ENCODE measurements at regions not wholly inside any gene's neighbourhood (a gene's known extent, or its start where the extent isn't known, plus 50 kb on each side); places are given as distances from the start of the nearest gene placed in this dataset.

- H3K36me3 ChIP-seq (ENCODE audit: control insufficient read depth in 1 of 2, insufficient read depth in 2 of 2, low read length in 2 of 2) = no peaks in the 10 kb centered on the region
- H3K27ac ChIP-seq (ENCODE audit: low read length) = no peak overlapping the region
- no peaks in the 10 kb centered on the region for H3K4me1 ChIP-seq (ENCODE audit: control insufficient read depth in 1 of 2, insufficient read depth in 2 of 2, low read length in 2 of 2)
- no peak overlapping the region for H3K4me3 ChIP-seq (ENCODE audit: low read depth in 1 of 2, low read length in 2 of 2)
- no peaks in the 10 kb centered on the region for H3K27me3 ChIP-seq (ENCODE audit: low read depth, low read length)
- H3K9me3 ChIP-seq (ENCODE audit: control insufficient read depth in 1 of 2, low read length in 2 of 2) = no peaks in the 10 kb centered on the region
Measured at GRCh38 chr21:27300770-27301169, 333.9 kb upstream of the ADAMTS5 start.

- Histone ChIP-seq H3K4me1 (ENCODE audit: control insufficient read depth in 1 of 2, insufficient read depth in 2 of 2, low read length in 2 of 2) (no peaks in the 10 kb centered on the region), H3K4me3 (ENCODE audit: low read depth in 1 of 2, low read length in 2 of 2) (no peak overlapping the region), H3K27me3 (ENCODE audit: low read depth, low read length) (no peaks in the 10 kb centered on the region), H3K9me3 (ENCODE audit: control insufficient read depth in 1 of 2, low read length in 2 of 2) (no peaks in the 10 kb centered on the region), H3K36me3 (ENCODE audit: control insufficient read depth in 1 of 2, insufficient read depth in 2 of 2, low read length in 2 of 2) (no peaks in the 10 kb centered on the region), H3K27ac (ENCODE audit: low read length) (no peak overlapping the region)
Measured at GRCh38 chr21:27298465-27298864, 331.6 kb upstream of the ADAMTS5 start.

GRCh38 chr21:27293239-27293638 is 326.4 kb upstream of the ADAMTS5 start:
- no peak overlapping the region for H3K4me3 ChIP-seq (ENCODE audit: low read depth in 1 of 2, low read length in 2 of 2)
- H3K4me1 ChIP-seq (ENCODE audit: control insufficient read depth in 1 of 2, insufficient read depth in 2 of 2, low read length in 2 of 2) = no peaks in the 10 kb centered on the region
- no peaks in the 10 kb centered on the region for H3K9me3 ChIP-seq (ENCODE audit: control insufficient read depth in 1 of 2, low read length in 2 of 2)

GRCh38 chr21:27292783-27293182 is 325.9 kb upstream of the ADAMTS5 start:
- H3K9me3 ChIP-seq (ENCODE audit: control insufficient read depth in 1 of 2, low read length in 2 of 2) = no peaks in the 10 kb centered on the region
- H3K36me3 ChIP-seq (ENCODE audit: control insufficient read depth in 1 of 2, insufficient read depth in 2 of 2, low read length in 2 of 2) = no peaks in the 10 kb centered on the region
- no peak overlapping the region for H3K27ac ChIP-seq (ENCODE audit: low read length)
- no peaks in the 10 kb centered on the region for H3K4me1 ChIP-seq (ENCODE audit: control insufficient read depth in 1 of 2, insufficient read depth in 2 of 2, low read length in 2 of 2)
- no peak overlapping the region for H3K4me3 ChIP-seq (ENCODE audit: low read depth in 1 of 2, low read length in 2 of 2)
- H3K27me3 ChIP-seq (ENCODE audit: low read depth, low read length) = no peaks in the 10 kb centered on the region

More at GRCh38 chr21:27293239-27293638, 326.4 kb upstream of the ADAMTS5 start:
- Histone ChIP-seq H3K27ac (ENCODE audit: low read length) (no peak overlapping the region), H3K36me3 (ENCODE audit: control insufficient read depth in 1 of 2, insufficient read depth in 2 of 2, low read length in 2 of 2) (no peaks in the 10 kb centered on the region), H3K27me3 (ENCODE audit: low read depth, low read length) (no peaks in the 10 kb centered on the region)

- no peaks in the 10 kb centered on the region for H3K27me3 ChIP-seq (ENCODE audit: low read depth, low read length)
- no peak overlapping the region for H3K27ac ChIP-seq (ENCODE audit: low read length)
- no peaks in the 10 kb centered on the region for H3K4me1 ChIP-seq (ENCODE audit: control insufficient read depth in 1 of 2, insufficient read depth in 2 of 2, low read length in 2 of 2)
- no peaks in the 10 kb centered on the region for H3K9me3 ChIP-seq (ENCODE audit: control insufficient read depth in 1 of 2, low read length in 2 of 2)
- no peaks in the 10 kb centered on the region for H3K36me3 ChIP-seq (ENCODE audit: control insufficient read depth in 1 of 2, insufficient read depth in 2 of 2, low read length in 2 of 2)
- no peak overlapping the region for H3K4me3 ChIP-seq (ENCODE audit: low read depth in 1 of 2, low read length in 2 of 2)
Measured at GRCh38 chr21:27292229-27292628, 325.3 kb upstream of the ADAMTS5 start.

- H3K9me3 ChIP-seq (ENCODE audit: control insufficient read depth in 1 of 2, low read length in 2 of 2) = no peaks in the 10 kb centered on the region
Measured at GRCh38 chr21:27291006-27291405, 324.1 kb upstream of the ADAMTS5 start.

GRCh38 chr21:27290028-27290427 is 323.1 kb upstream of the ADAMTS5 start:
- Histone ChIP-seq H3K27ac (ENCODE audit: low read length) (no peak overlapping the region), H3K9me3 (ENCODE audit: control insufficient read depth in 1 of 2, low read length in 2 of 2) (no peaks in the 10 kb centered on the region), H3K4me1 (ENCODE audit: control insufficient read depth in 1 of 2, insufficient read depth in 2 of 2, low read length in 2 of 2) (no peaks in the 10 kb centered on the region), H3K27me3 (ENCODE audit: low read depth, low read length) (no peaks in the 10 kb centered on the region), H3K4me3 (ENCODE audit: low read depth in 1 of 2, low read length in 2 of 2) (no peak overlapping the region), H3K36me3 (ENCODE audit: control insufficient read depth in 1 of 2, insufficient read depth in 2 of 2, low read length in 2 of 2) (no peaks in the 10 kb centered on the region)

More at GRCh38 chr21:27291006-27291405, 324.1 kb upstream of the ADAMTS5 start:
- Histone ChIP-seq H3K4me1 (ENCODE audit: control insufficient read depth in 1 of 2, insufficient read depth in 2 of 2, low read length in 2 of 2) (no peaks in the 10 kb centered on the region), H3K4me3 (ENCODE audit: low read depth in 1 of 2, low read length in 2 of 2) (no peak overlapping the region), H3K27me3 (ENCODE audit: low read depth, low read length) (no peaks in the 10 kb centered on the region), H3K36me3 (ENCODE audit: control insufficient read depth in 1 of 2, insufficient read depth in 2 of 2, low read length in 2 of 2) (no peaks in the 10 kb centered on the region), H3K27ac (ENCODE audit: low read length) (no peak overlapping the region)

- Histone ChIP-seq H3K27ac (ENCODE audit: low read length) (no peak overlapping the region), H3K27me3 (ENCODE audit: low read depth, low read length) (no peaks in the 10 kb centered on the region), H3K36me3 (ENCODE audit: control insufficient read depth in 1 of 2, insufficient read depth in 2 of 2, low read length in 2 of 2) (no peaks in the 10 kb centered on the region), H3K4me1 (ENCODE audit: control insufficient read depth in 1 of 2, insufficient read depth in 2 of 2, low read length in 2 of 2) (no peaks in the 10 kb centered on the region), H3K9me3 (ENCODE audit: control insufficient read depth in 1 of 2, low read length in 2 of 2) (no peaks in the 10 kb centered on the region), H3K4me3 (ENCODE audit: low read depth in 1 of 2, low read length in 2 of 2) (no peak overlapping the region)
Measured at GRCh38 chr21:27286760-27287159, 319.9 kb upstream of the ADAMTS5 start.

- Histone ChIP-seq H3K4me3 (ENCODE audit: low read depth in 1 of 2, low read length in 2 of 2) (no peak overlapping the region), H3K9me3 (ENCODE audit: control insufficient read depth in 1 of 2, low read length in 2 of 2) (no peaks in the 10 kb centered on the region), H3K4me1 (ENCODE audit: control insufficient read depth in 1 of 2, insufficient read depth in 2 of 2, low read length in 2 of 2) (no peaks in the 10 kb centered on the region), H3K27ac (ENCODE audit: low read length) (no peak overlapping the region), H3K27me3 (ENCODE audit: low read depth, low read length) (no peaks in the 10 kb centered on the region), H3K36me3 (ENCODE audit: control insufficient read depth in 1 of 2, insufficient read depth in 2 of 2, low read length in 2 of 2) (no peaks in the 10 kb centered on the region)
Measured at GRCh38 chr21:27277110-27277509, 310.2 kb upstream of the ADAMTS5 start.

GRCh38 chr21:27275294-27275927 is 308.5 kb upstream of the ADAMTS5 start:
- H3K4me1 ChIP-seq (ENCODE audit: control insufficient read depth in 1 of 2, insufficient read depth in 2 of 2, low read length in 2 of 2) = no peaks in the 10 kb centered on the region
- H3K4me3 ChIP-seq (ENCODE audit: low read depth in 1 of 2, low read length in 2 of 2) = no peak overlapping the region
- no peaks in the 10 kb centered on the region for H3K9me3 ChIP-seq (ENCODE audit: control insufficient read depth in 1 of 2, low read length in 2 of 2)
- no peaks in the 10 kb centered on the region for H3K27me3 ChIP-seq (ENCODE audit: low read depth, low read length)
- H3K27ac ChIP-seq (ENCODE audit: low read length) = no peak overlapping the region
- H3K36me3 ChIP-seq (ENCODE audit: control insufficient read depth in 1 of 2, insufficient read depth in 2 of 2, low read length in 2 of 2) = no peaks in the 10 kb centered on the region

- H3K27ac ChIP-seq (ENCODE audit: low read length) = no peak overlapping the region
- H3K4me1 ChIP-seq (ENCODE audit: control insufficient read depth in 1 of 2, insufficient read depth in 2 of 2, low read length in 2 of 2) = no peaks in the 10 kb centered on the region
- no peaks in the 10 kb centered on the region for H3K9me3 ChIP-seq (ENCODE audit: control insufficient read depth in 1 of 2, low read length in 2 of 2)
- no peak overlapping the region for H3K4me3 ChIP-seq (ENCODE audit: low read depth in 1 of 2, low read length in 2 of 2)
- no peaks in the 10 kb centered on the region for H3K36me3 ChIP-seq (ENCODE audit: control insufficient read depth in 1 of 2, insufficient read depth in 2 of 2, low read length in 2 of 2)
- no peaks in the 10 kb centered on the region for H3K27me3 ChIP-seq (ENCODE audit: low read depth, low read length)
Measured at GRCh38 chr21:27269644-27270043, 302.8 kb upstream of the ADAMTS5 start.

- Histone ChIP-seq H3K9me3 (ENCODE audit: control insufficient read depth in 1 of 2, low read length in 2 of 2) (no peaks in the 10 kb centered on the region), H3K4me3 (ENCODE audit: low read depth in 1 of 2, low read length in 2 of 2) (no peak overlapping the region), H3K36me3 (ENCODE audit: control insufficient read depth in 1 of 2, insufficient read depth in 2 of 2, low read length in 2 of 2) (no peaks in the 10 kb centered on the region), H3K27me3 (ENCODE audit: low read depth, low read length) (no peaks in the 10 kb centered on the region), H3K4me1 (ENCODE audit: control insufficient read depth in 1 of 2, insufficient read depth in 2 of 2, low read length in 2 of 2) (no peaks in the 10 kb centered on the region), H3K27ac (ENCODE audit: low read length) (no peak overlapping the region)
Measured at GRCh38 chr21:27268290-27268689, 301.4 kb upstream of the ADAMTS5 start.

Measured in muscle layer of duodenum (tissue), 2 donors.